ENCODE measurements at regions not wholly inside any gene's neighbourhood (a gene's known extent, or its start where the extent isn't known, plus 50 kb on each side); places are given as distances from the start of the nearest gene placed in this dataset.

GRCh38 chr1:244294599-244295224 lies 157.0 kb downstream of the ADSS2 start:
- Histone ChIP-seq H3K4me1 (no peaks in the 10 kb centered on the region), H3K36me3 (ENCODE audit: control insufficient read depth, insufficient read depth, low read length) (no peaks in the 10 kb centered on the region), H3K4me3 (ENCODE audit: low read depth, low read length) (no peak overlapping the region), H3K9me3 (no peaks in the 10 kb centered on the region), H3K27me3 (replicated peaks; ENCODE audit: control insufficient read depth, insufficient read depth, low read length) (no peaks in the 10 kb centered on the region)
- H3K27ac Mint-ChIP-seq (ENCODE audit: unreplicated experiment), result no peak overlapping the region
- DNase-seq, result no peak
- intact Hi-C loops (cut with micrococcal nuclease; ENCODE audit: unreplicated experiment), result no loop called here
- no TSS peak for BruUV-seq (replicated peaks)
- no peak for TF ChIP-seq CTCF (IDR thresholded peaks at IDR 0.05; ENCODE audit: insufficient read depth in 1 of 2, low read depth in 1 of 2, low read length in 1 of 2, severe bottlenecking in 1 of 2, unreplicated experiment in 1 of 2)
- H3K9me3 Mint-ChIP-seq (ENCODE audit: unreplicated experiment), result no peaks in the 10 kb centered on the region
- no peak overlapping the region for H3K4me3 Mint-ChIP-seq (ENCODE audit: unreplicated experiment)
- ChIA-PET POLR2A (no interaction called here), CTCF (no interaction called here)
- no peaks in the 10 kb centered on the region for H3K27me3 Mint-ChIP-seq (ENCODE audit: insufficient read depth, unreplicated experiment)
- no peaks in the 10 kb centered on the region for H3K36me3 Mint-ChIP-seq (ENCODE audit: insufficient read depth, unreplicated experiment)
- H3K4me1 Mint-ChIP-seq (ENCODE audit: low read depth, unreplicated experiment), result peaks cover 4% of the 10 kb centered on the region

DNA sequence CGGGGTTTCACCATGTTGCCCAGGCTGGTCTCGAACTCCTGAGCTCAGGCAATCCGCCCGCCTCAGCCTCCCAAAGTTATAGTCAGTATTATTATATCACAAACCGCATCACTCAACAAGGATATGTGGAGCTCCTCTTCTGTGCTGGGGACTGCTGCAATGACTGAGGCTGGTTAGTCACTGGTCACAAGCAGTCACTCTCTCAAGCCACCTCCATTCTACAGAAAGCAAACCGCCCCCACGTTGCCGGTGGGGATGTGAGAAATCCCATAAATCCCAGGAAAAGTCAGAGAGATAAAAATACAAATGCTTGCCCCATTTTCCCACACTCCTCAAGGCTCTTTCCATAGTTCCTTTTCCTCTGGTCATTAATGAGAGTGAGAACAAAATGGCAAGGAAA lies 155.7 kb downstream of the ADSS2 start:
- peaks cover 4% of the 10 kb centered on the region for H3K4me1 Mint-ChIP-seq (ENCODE audit: low read depth, unreplicated experiment)
- H3K9me3 ChIP-seq, result no peaks in the 10 kb centered on the region
- intact Hi-C loops (cut with micrococcal nuclease; ENCODE audit: unreplicated experiment), result no loop called here
- H3K27me3 ChIP-seq (replicated peaks; ENCODE audit: control insufficient read depth, insufficient read depth, low read length), result no peaks in the 10 kb centered on the region
- BruUV-seq (replicated peaks), result no TSS peak
- no peak for TF ChIP-seq CTCF (IDR thresholded peaks at IDR 0.05; ENCODE audit: insufficient read depth in 1 of 2, low read depth in 1 of 2, low read length in 1 of 2, severe bottlenecking in 1 of 2, unreplicated experiment in 1 of 2)
- H3K27me3 Mint-ChIP-seq (ENCODE audit: insufficient read depth, unreplicated experiment), result no peaks in the 10 kb centered on the region
- no peaks in the 10 kb centered on the region for H3K9me3 Mint-ChIP-seq (ENCODE audit: unreplicated experiment)
- no peak overlapping the region for H3K27ac Mint-ChIP-seq (ENCODE audit: unreplicated experiment)
- POLR2A ChIA-PET, result no interaction called here
- no peaks in the 10 kb centered on the region for H3K36me3 Mint-ChIP-seq (ENCODE audit: insufficient read depth, unreplicated experiment)
- DNase-seq, result no peak
- H3K4me1 ChIP-seq, result no peaks in the 10 kb centered on the region
- H3K4me3 ChIP-seq (ENCODE audit: low read depth, low read length), result no peak overlapping the region
- no peaks in the 10 kb centered on the region for H3K36me3 ChIP-seq (ENCODE audit: control insufficient read depth, insufficient read depth, low read length)
- no peak overlapping the region for H3K4me3 Mint-ChIP-seq (ENCODE audit: unreplicated experiment)
- CTCF ChIA-PET, result interaction anchor here (0.7 kb wide), 1 partner anchor 1455 kb away, joined by 3 read pairs; no protein-coding TSS in a partner anchor

DNA sequence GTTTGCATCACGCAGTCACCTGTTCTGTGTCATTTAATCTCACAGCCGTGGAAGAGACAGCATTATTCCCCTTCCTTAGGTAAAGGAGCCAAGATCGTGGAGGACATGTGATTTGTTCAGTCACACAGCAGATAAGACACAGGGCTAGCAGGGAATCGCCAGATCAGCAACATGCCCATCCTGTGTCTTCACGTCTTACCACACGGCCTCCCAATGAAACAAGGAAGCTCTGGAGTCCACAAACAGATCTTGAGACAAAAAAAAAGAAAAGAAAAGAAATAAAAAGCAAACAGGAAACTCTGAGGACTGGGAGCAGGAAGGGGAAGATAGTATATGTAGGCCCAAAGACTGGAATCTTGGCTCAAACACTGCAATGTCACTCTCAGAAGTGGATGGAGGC lies 155.3 kb downstream of the ADSS2 start:
- Mint-ChIP-seq H3K4me1 (ENCODE audit: low read depth, unreplicated experiment) (peaks cover 4% of the 10 kb centered on the region), H3K9me3 (ENCODE audit: unreplicated experiment) (no peaks in the 10 kb centered on the region), H3K4me3 (ENCODE audit: unreplicated experiment) (no peak overlapping the region), H3K27me3 (ENCODE audit: insufficient read depth, unreplicated experiment) (no peaks in the 10 kb centered on the region), H3K36me3 (ENCODE audit: insufficient read depth, unreplicated experiment) (no peaks in the 10 kb centered on the region), H3K27ac (ENCODE audit: unreplicated experiment) (no peak overlapping the region)
- H3K9me3 ChIP-seq, result no peaks in the 10 kb centered on the region
- DNase-seq, result no peak
- POLR2A ChIA-PET, result no interaction called here
- no peaks in the 10 kb centered on the region for H3K27me3 ChIP-seq (replicated peaks; ENCODE audit: control insufficient read depth, insufficient read depth, low read length)
- BruUV-seq (replicated peaks), result no TSS peak
- no peaks in the 10 kb centered on the region for H3K36me3 ChIP-seq (ENCODE audit: control insufficient read depth, insufficient read depth, low read length)
- intact Hi-C loops (cut with micrococcal nuclease; ENCODE audit: unreplicated experiment), result no loop called here
- CTCF ChIA-PET, result no interaction called here
- no peak overlapping the region for H3K4me3 ChIP-seq (ENCODE audit: low read depth, low read length)
- no peak for TF ChIP-seq CTCF (IDR thresholded peaks at IDR 0.05; ENCODE audit: insufficient read depth in 1 of 2, low read depth in 1 of 2, low read length in 1 of 2, severe bottlenecking in 1 of 2, unreplicated experiment in 1 of 2)
- no peaks in the 10 kb centered on the region for H3K4me1 ChIP-seq

Measured in Caco-2 (cell line).